ENCODE measurements at regions not wholly inside any gene's neighbourhood (a gene's known extent, or its start where the extent isn't known, plus 50 kb on each side); places are given as distances from the start of the nearest gene placed in this dataset.

DNA sequence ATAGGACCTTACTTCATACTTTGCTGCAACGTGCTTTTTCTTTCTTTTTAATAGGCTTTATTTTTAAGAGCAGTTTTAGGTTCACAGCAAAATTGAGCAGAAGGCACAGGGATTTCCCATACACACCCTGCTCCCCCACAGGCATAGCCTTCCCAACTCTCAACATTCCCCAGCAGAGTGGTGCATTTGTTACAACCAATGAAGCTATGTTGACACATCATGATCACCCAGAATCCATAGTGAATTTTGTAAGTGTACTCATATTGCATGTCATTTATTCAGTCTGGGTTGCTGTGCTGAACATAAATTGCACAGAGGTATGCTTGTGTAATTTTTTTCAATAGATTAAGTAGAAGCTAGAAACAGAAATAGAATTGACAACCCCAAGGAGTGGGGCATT, 327.3 kb downstream of the INHBA start:
- TF ChIP-seq, protein P1, sequence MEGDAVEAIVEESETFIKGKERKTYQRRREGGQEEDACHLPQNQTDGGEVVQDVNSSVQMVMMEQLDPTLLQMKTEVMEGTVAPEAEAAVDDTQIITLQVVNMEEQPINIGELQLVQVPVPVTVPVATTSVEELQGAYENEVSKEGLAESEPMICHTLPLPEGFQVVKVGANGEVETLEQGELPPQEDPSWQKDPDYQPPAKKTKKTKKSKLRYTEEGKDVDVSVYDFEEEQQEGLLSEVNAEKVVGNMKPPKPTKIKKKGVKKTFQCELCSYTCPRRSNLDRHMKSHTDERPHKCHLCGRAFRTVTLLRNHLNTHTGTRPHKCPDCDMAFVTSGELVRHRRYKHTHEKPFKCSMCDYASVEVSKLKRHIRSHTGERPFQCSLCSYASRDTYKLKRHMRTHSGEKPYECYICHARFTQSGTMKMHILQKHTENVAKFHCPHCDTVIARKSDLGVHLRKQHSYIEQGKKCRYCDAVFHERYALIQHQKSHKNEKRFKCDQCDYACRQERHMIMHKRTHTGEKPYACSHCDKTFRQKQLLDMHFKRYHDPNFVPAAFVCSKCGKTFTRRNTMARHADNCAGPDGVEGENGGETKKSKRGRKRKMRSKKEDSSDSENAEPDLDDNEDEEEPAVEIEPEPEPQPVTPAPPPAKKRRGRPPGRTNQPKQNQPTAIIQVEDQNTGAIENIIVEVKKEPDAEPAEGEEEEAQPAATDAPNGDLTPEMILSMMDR (IDR thresholded peaks at IDR 0.05): no peak
- no peak for TF ChIP-seq POLR2A (IDR thresholded peaks at IDR 0.05)
- TF ChIP-seq EP300 (IDR thresholded peaks at IDR 0.05): no peak
- no peak for TF ChIP-seq POLR2AphosphoS5 (IDR thresholded peaks at IDR 0.05)
- H3K27me3 ChIP-seq: no peaks in the 10 kb centered on the region
- H3K27ac ChIP-seq: no peak overlapping the region
- H3K9me3 ChIP-seq: no peaks in the 10 kb centered on the region
- ATAC-seq: no peak
- H3K36me3 ChIP-seq: no peaks in the 10 kb centered on the region
- H3K4me1 ChIP-seq: no peaks in the 10 kb centered on the region
- no peak overlapping the region for H3K4me3 ChIP-seq
- WGBS, 2 donors (ENCODE audit: low coverage in 1 of 2): 82 to 100% methylated on average over 1 of the region's 1 CpG

DNA sequence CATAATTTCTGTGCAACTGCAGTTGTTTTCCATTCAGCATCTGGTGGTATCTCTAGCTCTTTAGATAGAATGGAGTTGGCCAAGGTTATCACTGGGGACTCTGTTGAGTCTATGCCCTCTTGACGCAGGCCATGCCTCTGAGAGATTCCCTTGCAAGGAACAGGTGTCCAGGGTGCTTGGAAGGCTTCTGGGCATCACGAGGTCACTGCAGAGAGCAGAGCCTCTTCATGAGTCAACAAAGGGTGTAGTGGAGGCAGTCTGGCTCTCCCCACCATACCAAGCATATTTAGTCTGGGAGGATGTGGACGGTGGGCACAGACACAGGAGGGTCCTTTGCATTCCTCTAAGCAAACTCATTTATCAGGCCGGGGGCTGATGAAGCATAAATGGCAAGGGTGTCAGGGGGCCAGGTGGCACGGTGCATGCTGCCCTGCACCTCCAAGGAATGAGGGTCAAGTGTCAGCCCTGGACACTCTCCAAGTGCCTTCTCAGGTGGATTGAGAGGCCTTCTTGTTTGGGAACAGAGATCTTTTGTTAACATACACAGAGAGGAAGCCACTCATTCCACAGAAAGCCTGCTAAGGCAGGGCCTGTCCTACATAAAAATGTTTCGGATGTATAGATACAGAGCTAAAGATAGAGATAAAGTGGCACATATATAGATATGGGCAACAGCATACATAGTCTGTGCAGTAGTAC, 328.6 kb downstream of the INHBA start:
- no peak overlapping the region for H3K4me3 ChIP-seq
- H3K27me3 ChIP-seq: no peaks in the 10 kb centered on the region
- TF ChIP-seq POLR2A (IDR thresholded peaks at IDR 0.05): no peak
- TF ChIP-seq EP300 (IDR thresholded peaks at IDR 0.05): no peak
- TF ChIP-seq, protein P1 (IDR thresholded peaks at IDR 0.05): no peak
- TF ChIP-seq POLR2AphosphoS5 (IDR thresholded peaks at IDR 0.05): no peak
- no peaks in the 10 kb centered on the region for H3K4me1 ChIP-seq
- H3K36me3 ChIP-seq: no peaks in the 10 kb centered on the region
- H3K27ac ChIP-seq: no peak overlapping the region
- ATAC-seq: no peak
- no peaks in the 10 kb centered on the region for H3K9me3 ChIP-seq
- WGBS, 2 donors (ENCODE audit: low coverage in 1 of 2): 75 to 86% methylated on average over 4 to 5 of the region's 6 CpGs

DNA sequence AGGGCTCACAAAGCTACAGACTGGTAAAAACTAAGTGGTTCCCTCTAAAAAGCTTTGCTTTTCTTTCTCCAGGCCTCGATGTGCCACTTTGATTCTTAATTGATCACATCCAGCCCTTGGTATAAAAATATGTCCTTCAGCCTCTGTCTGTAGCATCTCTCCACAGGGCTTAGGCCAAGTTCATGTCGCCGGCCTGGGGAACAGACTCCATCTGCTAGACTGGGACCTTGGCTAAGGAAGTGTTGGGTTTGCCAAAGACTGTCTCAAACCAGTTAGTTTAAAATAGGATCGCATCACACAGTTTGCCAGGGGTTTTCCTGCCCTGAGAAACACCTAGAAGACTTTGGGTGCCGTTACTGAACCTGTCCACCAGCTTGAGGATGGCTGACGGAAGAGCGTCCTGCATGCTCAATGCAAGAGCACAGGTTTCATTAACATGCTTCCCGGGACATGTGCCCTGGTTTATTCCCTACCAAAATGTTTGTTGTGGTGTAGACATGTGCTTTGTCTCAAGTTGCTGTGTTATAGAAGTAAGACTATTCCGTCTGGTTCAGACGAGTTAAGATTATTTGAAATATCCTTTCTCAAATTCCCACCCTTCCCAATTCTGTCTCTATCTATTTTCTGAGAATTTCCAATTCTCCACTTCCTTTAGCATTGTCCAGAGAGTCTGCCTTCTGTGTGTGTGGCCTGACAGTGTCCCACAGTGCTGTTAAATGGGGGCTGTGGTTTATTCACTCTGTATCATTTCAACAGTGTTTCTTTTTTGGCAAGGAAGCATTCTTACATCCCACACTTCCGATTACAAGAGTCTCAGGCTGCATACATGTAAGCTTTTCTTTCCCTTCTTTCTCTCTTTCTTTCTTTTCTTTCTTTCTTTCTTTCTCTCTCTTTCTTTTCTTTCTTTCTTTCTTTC, 334.7 kb downstream of the INHBA start:
- H3K4me1 ChIP-seq: no peaks in the 10 kb centered on the region
- TF ChIP-seq POLR2AphosphoS5 (IDR thresholded peaks at IDR 0.05) (no peak), POLR2A (IDR thresholded peaks at IDR 0.05) (no peak), EP300 (IDR thresholded peaks at IDR 0.05) (no peak)
- WGBS, 2 donors (ENCODE audit: low coverage in 1 of 2): 56 to 72% methylated on average over 9 of the region's 11 CpGs
- no peak overlapping the region for H3K27ac ChIP-seq
- H3K9me3 ChIP-seq: no peaks in the 10 kb centered on the region
- H3K36me3 ChIP-seq: no peaks in the 10 kb centered on the region
- H3K27me3 ChIP-seq: no peaks in the 10 kb centered on the region
- ATAC-seq: no peak
- no peak overlapping the region for H3K4me3 ChIP-seq

DNA sequence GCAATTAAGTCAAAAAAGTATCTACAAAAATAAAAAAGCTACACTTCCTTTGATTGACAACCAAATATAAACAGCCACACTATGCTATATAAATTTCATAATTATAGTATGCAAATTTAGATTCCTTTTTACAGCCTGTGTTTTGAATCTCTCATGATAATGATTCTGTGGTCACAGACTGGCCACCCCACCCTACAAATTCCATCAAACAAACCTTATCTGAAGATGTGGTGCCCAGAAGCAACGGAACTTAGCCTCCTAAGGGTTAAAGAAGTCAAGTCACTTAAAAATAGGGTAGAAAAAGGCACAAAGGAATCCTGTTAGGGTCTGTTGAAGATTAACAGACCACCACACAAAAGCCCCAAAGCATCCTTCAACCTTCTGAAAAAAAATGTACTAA, 351.8 kb downstream of the INHBA start:
- Histone ChIP-seq H3K27ac (no peak overlapping the region), H3K36me3 (no peaks in the 10 kb centered on the region), H3K4me1 (no peaks in the 10 kb centered on the region), H3K4me3 (no peak overlapping the region), H3K9me3 (no peaks in the 10 kb centered on the region), H3K27me3 (no peaks in the 10 kb centered on the region)
- TF ChIP-seq POLR2AphosphoS5 (IDR thresholded peaks at IDR 0.05) (no peak), EP300 (IDR thresholded peaks at IDR 0.05) (no peak), POLR2A (IDR thresholded peaks at IDR 0.05) (no peak)
- TF ChIP-seq, protein P1 (IDR thresholded peaks at IDR 0.05): no peak
- 88% methylated on average over 1 of the region's 1 CpG; no CpG with 5 or more reads in 1 of the 2 donors for WGBS, 2 donors (ENCODE audit: low coverage in 1 of 2)
- no peak for ATAC-seq

DNA sequence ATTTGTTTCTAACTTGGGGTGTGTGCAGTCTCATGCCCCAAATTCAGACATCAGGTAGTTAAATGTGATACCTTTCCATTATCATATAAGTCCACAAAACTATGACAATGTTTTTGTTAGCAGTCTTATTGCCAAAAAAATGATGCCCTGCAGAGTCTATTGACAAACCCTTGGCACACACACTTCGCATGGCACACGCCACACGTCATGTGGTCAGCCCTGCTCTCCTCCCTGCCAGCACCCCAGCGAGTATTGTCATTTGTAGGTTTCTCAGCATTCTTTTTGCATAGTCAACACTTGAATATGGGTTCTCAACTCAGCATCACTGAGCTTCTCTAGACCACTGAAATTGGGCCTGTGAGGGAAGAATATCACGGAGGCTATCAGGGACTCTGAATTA, 356.0 kb downstream of the INHBA start:
- TF ChIP-seq EP300 (IDR thresholded peaks at IDR 0.05) (no peak), POLR2A (IDR thresholded peaks at IDR 0.05) (no peak), POLR2AphosphoS5 (IDR thresholded peaks at IDR 0.05) (no peak)
- TF ChIP-seq, protein P1 (IDR thresholded peaks at IDR 0.05): no peak
- WGBS, 2 donors (ENCODE audit: low coverage in 1 of 2): 100% methylated on average over 5 of the region's 5 CpGs; no CpG with 5 or more reads in 1 of the 2 donors
- Histone ChIP-seq H3K36me3 (no peaks in the 10 kb centered on the region), H3K9me3 (no peaks in the 10 kb centered on the region), H3K4me1 (no peaks in the 10 kb centered on the region), H3K27ac (no peak overlapping the region), H3K27me3 (no peaks in the 10 kb centered on the region), H3K4me3 (no peak overlapping the region)
- no peak for ATAC-seq
